ENCODE measurements at regions not wholly inside any gene's neighbourhood (a gene's known extent, or its start where the extent isn't known, plus 50 kb on each side); places are given as distances from the start of the nearest gene placed in this dataset.
A peak's percentile ranks its signal among the peaks of the same experiment; 100 is the strongest.

GRCh38 chr4:24131954-24132673 lies 242.3 kb upstream of the PPARGC1A start (continued):
- TF ChIP-seq MAX (CRISPR knock-in tag; IDR thresholded peaks at IDR 0.05) (no peak), FOXJ3 (CRISPR knock-in tag; IDR thresholded peaks at IDR 0.05; ENCODE audit: borderline replicate concordance) (no peak), EMX1 (CRISPR knock-in tag; IDR thresholded peaks at IDR 0.05) (no peak)

GRCh38 chr4:24130637-24131036 lies 240.8 kb upstream of the PPARGC1A start:
- ATAC-seq (no peak), DNase-seq (ENCODE audit: low spot score) (no peak)
- H3K4me1 Mint-ChIP-seq: peaks cover 6% of the 10 kb centered on the region; the same call in 1 of the 2 replicates
- TF ChIP-seq NFYB (CRISPR knock-in tag; conservative IDR thresholded peaks at IDR 0.05; ENCODE audit: low read depth): no peak
- TF ChIP-seq ESRRA (CRISPR knock-in tag; IDR thresholded peaks at IDR 0.05; ENCODE audit: borderline replicate concordance): no peak
- H3K27me3 Mint-ChIP-seq (ENCODE audit: low read depth): no peaks in the 10 kb centered on the region
- ChIA-PET POLR2A (no interaction called here), CTCF (no interaction called here)
- H3K27ac Mint-ChIP-seq: no peak overlapping the region
- no peaks in the 10 kb centered on the region for H3K9me3 Mint-ChIP-seq
- no peaks in the 10 kb centered on the region for H3K36me3 Mint-ChIP-seq
- no peak overlapping the region for H3K4me3 Mint-ChIP-seq

- no peak for ATAC-seq
Observed at GRCh38 chr4:24126776-24127175, 236.9 kb upstream of the PPARGC1A start.

GRCh38 chr4:24121395-24122175 lies 231.7 kb upstream of the PPARGC1A start:
- no peak overlapping the region for H3K4me3 Mint-ChIP-seq
- ChIA-PET POLR2A (no interaction called here), CTCF (no interaction called here)
- H3K36me3 Mint-ChIP-seq: no peaks in the 10 kb centered on the region
- H3K4me1 Mint-ChIP-seq: peaks cover 19% of the 10 kb centered on the region
- TF ChIP-seq ATF1 (CRISPR knock-in tag; IDR thresholded peaks at IDR 0.05): no peak
- peak; percentile 91 for TF ChIP-seq PRDM15 (CRISPR knock-in tag; IDR thresholded peaks at IDR 0.05)
- DNase-seq (ENCODE audit: low spot score): no peak
- H3K9me3 Mint-ChIP-seq: no peaks in the 10 kb centered on the region
- H3K27ac Mint-ChIP-seq: no peak overlapping the region
- ATAC-seq: peak; percentile 59
- H3K27me3 Mint-ChIP-seq (ENCODE audit: low read depth): peaks cover 6% of the 10 kb centered on the region; the same call in 1 of the 2 replicates

More at GRCh38 chr4:24126776-24127175, 236.9 kb upstream of the PPARGC1A start:
- ChIA-PET CTCF (no interaction called here), POLR2A (no interaction called here)
- Mint-ChIP-seq H3K4me1 (peaks cover 10% of the 10 kb centered on the region), H3K27ac (no peak overlapping the region), H3K4me3 (no peak overlapping the region), H3K9me3 (no peaks in the 10 kb centered on the region), H3K36me3 (no peaks in the 10 kb centered on the region), H3K27me3 (ENCODE audit: low read depth) (no peaks in the 10 kb centered on the region; the same call in 1 of the 2 replicates)
- no peak for DNase-seq (ENCODE audit: low spot score)
- TF ChIP-seq ARID4B (CRISPR knock-in tag; IDR thresholded peaks at IDR 0.05; ENCODE audit: borderline replicate concordance): no peak
